Loucy (cell line): ENCODE measurements at regions not wholly inside any gene's neighbourhood (a gene's known extent, or its start where the extent isn't known, plus 50 kb on each side); places are given as distances from the start of the nearest gene placed in this dataset.

ENCODE experiments used
- H2AFZ ChIP-seq: fragments of 200-600 bp; sonication (generic); 2 replicates; pipeline ENCODE4 v1.6.0; 2016; ENCODE audit warnings: antibody characterized with exemption, mild to moderate bottlenecking, low read length, moderate library complexity
- H3F3A ChIP-seq: fragments of 200-600 bp; 2 replicates; pipeline ENCODE4 v1.6.0; 2016; ENCODE audit warnings: antibody characterized with exemption, low read depth, mild to moderate bottlenecking
- H3K27me3 ChIP-seq: fragments of 200-600 bp; sonication (generic); 2 replicates; pipeline ENCODE4 v1.6.1; 2014; ENCODE audit warnings: low read length, mild to moderate bottlenecking; ENCODE audit not compliant: insufficient read depth, poor library complexity, severe bottlenecking
- H3K36me3 ChIP-seq: fragments of 200-600 bp; sonication (generic); 2 replicates; pipeline ENCODE4 v1.6.1; 2016; ENCODE audit warnings: low read length; ENCODE audit not compliant: insufficient read depth
- H3K4me1 ChIP-seq: fragments of 200-600 bp; sonication (generic); 2 replicates; pipeline ENCODE4 v1.5.1; 2014; ENCODE audit warnings: low read length, mild to moderate bottlenecking; ENCODE audit not compliant: insufficient read depth, poor library complexity, severe bottlenecking
- H3K4me2 ChIP-seq: fragments of 200-600 bp; sonication (generic); 2 replicates; pipeline ENCODE4 v1.6.0; 2014; ENCODE audit warnings: antibody characterized with exemption, low read length, low read depth, mild to moderate bottlenecking; ENCODE audit not compliant: poor library complexity, severe bottlenecking
- H3K4me3 ChIP-seq: fragments of 200-600 bp; sonication (generic); 2 replicates; pipeline ENCODE4 v1.5.1; 2014; ENCODE audit warnings: low read length, mild to moderate bottlenecking, mixed read lengths; ENCODE audit not compliant: poor library complexity, severe bottlenecking
- H3K79me2 ChIP-seq: fragments of 200-600 bp; sonication (generic); 2 replicates; pipeline ENCODE4 v1.6.1; 2014; ENCODE audit warnings: low read length; ENCODE audit not compliant: insufficient read depth
- H3K9ac ChIP-seq: fragments of 200-600 bp; sonication (generic); 2 replicates; pipeline ENCODE4 v1.6.0; 2014; ENCODE audit warnings: mild to moderate bottlenecking, low read depth, low read length, moderate library complexity; ENCODE audit not compliant: poor library complexity, severe bottlenecking
- H3K9me2 ChIP-seq: fragments of 200-600 bp; sonication (generic); replicated peaks from 2 replicates; pipeline ENCODE4 v1.6.1; 2016; ENCODE audit warnings: low read depth, low read length, mixed read lengths
- H3K9me3 ChIP-seq: fragments of 200-600 bp; sonication (generic); 2 replicates; pipeline ENCODE4 v1.6.1; 2014; ENCODE audit warnings: mild to moderate bottlenecking, antibody characterized with exemption, low read length, low read depth; ENCODE audit not compliant: insufficient read depth
- H4K20me1 ChIP-seq: fragments of 200-600 bp; sonication (generic); 2 replicates; pipeline ENCODE4 v1.6.0; 2014; ENCODE audit warnings: antibody characterized with exemption, low read length, mild to moderate bottlenecking; ENCODE audit not compliant: insufficient read depth, poor library complexity, severe bottlenecking
- EZH2phosphoT487 ChIP-seq: fragments of 200-600 bp; IDR thresholded peaks from 2 replicates; pipeline ENCODE4 v1.6.1; 2018; ENCODE audit warnings: antibody characterized with exemption, mild to moderate bottlenecking, moderate library complexity, borderline replicate concordance
- TF ChIP-seq, protein P1 (sequence below): fragments of 200-600 bp; sonication (generic); conservative IDR thresholded peaks from 2 replicates; pipeline ENCODE4 v1.5.1; 2014; ENCODE audit warnings: mild to moderate bottlenecking, antibody characterized with exemption, low read length

DNA sequence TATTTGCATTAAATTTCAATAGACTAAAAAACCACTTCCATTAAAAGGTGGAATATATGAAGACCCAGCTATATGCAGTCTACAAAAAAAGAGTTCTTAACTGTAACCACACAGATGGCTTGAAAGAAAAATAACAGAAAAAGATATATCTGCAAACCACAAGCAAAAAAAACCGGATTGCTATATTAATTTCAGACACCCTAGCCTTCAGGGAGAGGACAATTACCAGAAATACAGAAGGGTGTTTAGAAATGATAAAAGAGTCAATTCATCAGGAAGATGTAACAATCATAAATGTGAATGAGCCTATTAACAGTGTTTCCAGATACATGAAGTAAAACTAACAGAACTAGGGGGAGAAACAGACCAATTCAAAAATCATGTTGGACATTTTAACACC is 56.9 kb upstream of the SMIM23 start:
- H3K4me3 ChIP-seq = no peak overlapping the region
- H3K4me2 ChIP-seq = peak overlapping the region; percentile 28
- TF ChIP-seq, protein P1, sequence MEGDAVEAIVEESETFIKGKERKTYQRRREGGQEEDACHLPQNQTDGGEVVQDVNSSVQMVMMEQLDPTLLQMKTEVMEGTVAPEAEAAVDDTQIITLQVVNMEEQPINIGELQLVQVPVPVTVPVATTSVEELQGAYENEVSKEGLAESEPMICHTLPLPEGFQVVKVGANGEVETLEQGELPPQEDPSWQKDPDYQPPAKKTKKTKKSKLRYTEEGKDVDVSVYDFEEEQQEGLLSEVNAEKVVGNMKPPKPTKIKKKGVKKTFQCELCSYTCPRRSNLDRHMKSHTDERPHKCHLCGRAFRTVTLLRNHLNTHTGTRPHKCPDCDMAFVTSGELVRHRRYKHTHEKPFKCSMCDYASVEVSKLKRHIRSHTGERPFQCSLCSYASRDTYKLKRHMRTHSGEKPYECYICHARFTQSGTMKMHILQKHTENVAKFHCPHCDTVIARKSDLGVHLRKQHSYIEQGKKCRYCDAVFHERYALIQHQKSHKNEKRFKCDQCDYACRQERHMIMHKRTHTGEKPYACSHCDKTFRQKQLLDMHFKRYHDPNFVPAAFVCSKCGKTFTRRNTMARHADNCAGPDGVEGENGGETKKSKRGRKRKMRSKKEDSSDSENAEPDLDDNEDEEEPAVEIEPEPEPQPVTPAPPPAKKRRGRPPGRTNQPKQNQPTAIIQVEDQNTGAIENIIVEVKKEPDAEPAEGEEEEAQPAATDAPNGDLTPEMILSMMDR = no peak
- TF ChIP-seq EZH2phosphoT487 = no peak
- no peak overlapping the region for H3K9ac ChIP-seq
- no peaks in the 10 kb centered on the region for H3K36me3 ChIP-seq
- no peaks in the 10 kb centered on the region for H3K79me2 ChIP-seq
- no peaks in the 10 kb centered on the region for H3K27me3 ChIP-seq
- no peak overlapping the region for H2AFZ ChIP-seq
- peaks cover 13% of the 10 kb centered on the region for H3K4me1 ChIP-seq
- H3F3A ChIP-seq = no peaks in the 10 kb centered on the region
- H3K9me3 ChIP-seq = peaks cover 7% of the 10 kb centered on the region; the same call in 1 of the 2 replicates
- H3K9me2 ChIP-seq = no peaks in the 10 kb centered on the region
- H4K20me1 ChIP-seq = no peaks in the 10 kb centered on the region
